ENCODE measurements at regions not wholly inside any gene's neighbourhood (a gene's known extent, or its start where the extent isn't known, plus 50 kb on each side); places are given as distances from the start of the nearest gene placed in this dataset.

DNA sequence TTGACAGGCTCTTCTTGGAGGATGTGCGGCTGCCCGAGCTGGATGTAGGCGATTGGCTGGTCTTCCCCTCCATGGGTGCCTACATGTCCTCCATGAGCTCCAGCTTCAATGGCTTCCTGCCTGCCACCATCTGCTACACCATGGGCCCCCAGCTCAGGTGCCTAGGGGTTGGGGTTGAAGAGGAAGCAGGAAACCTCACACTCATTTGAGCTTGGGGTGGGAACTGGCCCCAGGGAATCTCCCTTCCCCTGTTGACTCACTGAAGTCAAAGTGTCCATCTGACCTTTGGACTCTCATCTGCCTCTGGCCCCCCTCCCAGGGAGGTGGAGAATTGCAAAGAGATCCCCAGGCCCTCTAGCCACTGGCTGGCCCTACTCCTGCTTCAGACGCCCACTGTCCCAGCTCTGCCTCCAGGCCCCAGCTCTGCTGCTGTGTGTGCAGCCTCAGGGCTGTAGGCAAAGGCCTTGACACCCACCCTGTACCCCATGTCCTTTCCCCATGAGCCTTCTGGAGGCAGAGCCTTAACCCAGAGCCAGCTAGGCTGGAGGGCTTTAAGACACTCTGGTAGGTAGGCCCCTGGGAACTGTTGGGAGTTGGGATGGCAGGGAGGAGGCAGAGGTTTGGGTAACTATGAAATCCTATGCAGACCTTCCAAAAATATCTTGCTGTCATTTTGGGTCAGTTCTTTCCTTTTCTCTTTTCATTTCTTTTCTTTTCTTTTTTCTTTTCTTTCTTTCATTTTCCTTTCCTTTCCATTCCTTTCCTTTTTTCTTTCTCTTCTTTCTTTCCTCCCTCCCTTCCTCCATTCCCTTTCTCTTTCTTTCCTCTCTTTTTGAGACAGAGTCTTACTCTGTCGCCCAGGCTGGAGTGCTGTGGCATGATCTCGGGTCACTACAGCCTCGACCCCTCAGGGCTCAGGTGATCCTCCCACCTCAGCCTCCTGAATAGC is 66.9 kb upstream of the TINAGL1 start (continued):
- TF ChIP-seq FIP1L1 (IDR thresholded peaks at IDR 0.05; ENCODE audit: borderline replicate concordance, insufficient read depth, low read depth, low read length) (no peak), ZNF768 (CRISPR knock-in tag; IDR thresholded peaks at IDR 0.05) (peak; percentile 57; the same call in 1 of the 2 replicates), ZNF180 (CRISPR knock-in tag; IDR thresholded peaks at IDR 0.05; ENCODE audit: borderline replicate concordance, low read depth) (no peak), ZNF496 (CRISPR knock-in tag; IDR thresholded peaks at IDR 0.05; ENCODE audit: insufficient replicate concordance) (no peak), POLR2AphosphoS5 (IDR thresholded peaks at IDR 0.05; ENCODE audit: low read depth, low read length) (peak; percentile 84), ZNF562 (CRISPR knock-in tag; IDR thresholded peaks at IDR 0.05; ENCODE audit: borderline replicate concordance) (no peak), SMARCC2 (IDR thresholded peaks at IDR 0.05) (no peak), ESRRA (CRISPR knock-in tag; IDR thresholded peaks at IDR 0.05; ENCODE audit: low read depth) (peak; percentile 80), ZNF235 (CRISPR knock-in tag; IDR thresholded peaks at IDR 0.05; ENCODE audit: borderline replicate concordance) (0 out of 2 replicates have a peak, but pooled peaks have one; percentile 4), NKX3-1 (CRISPR knock-in tag; IDR thresholded peaks at IDR 0.05) (0 out of 2 replicates have a peak, but pooled peaks have one; percentile 42), ZNF775 (CRISPR knock-in tag; IDR thresholded peaks at IDR 0.05; ENCODE audit: borderline replicate concordance) (no peak), CEBPB (IDR thresholded peaks at IDR 0.05; ENCODE audit: borderline replicate concordance, low read depth, low read length) (no peak), ZFYVE20 (CRISPR knock-in tag; IDR thresholded peaks at IDR 0.05; ENCODE audit: borderline replicate concordance, low read depth) (no peak), EED (CRISPR knock-in tag; IDR thresholded peaks at IDR 0.05) (no peak), HNF1B (CRISPR knock-in tag; IDR thresholded peaks at IDR 0.05) (peak; percentile 96), USF2 (IDR thresholded peaks at IDR 0.05; ENCODE audit: low read depth, low read length) (no peak), USF2 (CRISPR knock-in tag; IDR thresholded peaks at IDR 0.05; ENCODE audit: borderline replicate concordance) (peak; percentile 46; the same call in 1 of the 2 replicates)
- TF ChIP-seq, protein P1, sequence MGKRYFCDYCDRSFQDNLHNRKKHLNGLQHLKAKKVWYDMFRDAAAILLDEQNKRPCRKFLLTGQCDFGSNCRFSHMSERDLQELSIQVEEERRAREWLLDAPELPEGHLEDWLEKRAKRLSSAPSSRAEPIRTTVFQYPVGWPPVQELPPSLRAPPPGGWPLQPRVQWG (CRISPR knock-in tag; IDR thresholded peaks at IDR 0.05; ENCODE audit: borderline replicate concordance, low read depth) = no peak
- TF ChIP-seq, protein P2, sequence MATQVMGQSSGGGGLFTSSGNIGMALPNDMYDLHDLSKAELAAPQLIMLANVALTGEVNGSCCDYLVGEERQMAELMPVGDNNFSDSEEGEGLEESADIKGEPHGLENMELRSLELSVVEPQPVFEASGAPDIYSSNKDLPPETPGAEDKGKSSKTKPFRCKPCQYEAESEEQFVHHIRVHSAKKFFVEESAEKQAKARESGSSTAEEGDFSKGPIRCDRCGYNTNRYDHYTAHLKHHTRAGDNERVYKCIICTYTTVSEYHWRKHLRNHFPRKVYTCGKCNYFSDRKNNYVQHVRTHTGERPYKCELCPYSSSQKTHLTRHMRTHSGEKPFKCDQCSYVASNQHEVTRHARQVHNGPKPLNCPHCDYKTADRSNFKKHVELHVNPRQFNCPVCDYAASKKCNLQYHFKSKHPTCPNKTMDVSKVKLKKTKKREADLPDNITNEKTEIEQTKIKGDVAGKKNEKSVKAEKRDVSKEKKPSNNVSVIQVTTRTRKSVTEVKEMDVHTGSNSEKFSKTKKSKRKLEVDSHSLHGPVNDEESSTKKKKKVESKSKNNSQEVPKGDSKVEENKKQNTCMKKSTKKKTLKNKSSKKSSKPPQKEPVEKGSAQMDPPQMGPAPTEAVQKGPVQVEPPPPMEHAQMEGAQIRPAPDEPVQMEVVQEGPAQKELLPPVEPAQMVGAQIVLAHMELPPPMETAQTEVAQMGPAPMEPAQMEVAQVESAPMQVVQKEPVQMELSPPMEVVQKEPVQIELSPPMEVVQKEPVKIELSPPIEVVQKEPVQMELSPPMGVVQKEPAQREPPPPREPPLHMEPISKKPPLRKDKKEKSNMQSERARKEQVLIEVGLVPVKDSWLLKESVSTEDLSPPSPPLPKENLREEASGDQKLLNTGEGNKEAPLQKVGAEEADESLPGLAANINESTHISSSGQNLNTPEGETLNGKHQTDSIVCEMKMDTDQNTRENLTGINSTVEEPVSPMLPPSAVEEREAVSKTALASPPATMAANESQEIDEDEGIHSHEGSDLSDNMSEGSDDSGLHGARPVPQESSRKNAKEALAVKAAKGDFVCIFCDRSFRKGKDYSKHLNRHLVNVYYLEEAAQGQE (IDR thresholded peaks at IDR 0.05; ENCODE audit: borderline replicate concordance in 1 of 2, low read depth in 1 of 2, low read length in 2 of 2) = no peak; a peak in 1 of 4 replicates

Measured in HepG2 (cell line).